ENCODE measurements at regions not wholly inside any gene's neighbourhood (a gene's known extent, or its start where the extent isn't known, plus 50 kb on each side); places are given as distances from the start of the nearest gene placed in this dataset.
A peak's percentile ranks its signal among the peaks of the same experiment; 100 is the strongest.

DNA sequence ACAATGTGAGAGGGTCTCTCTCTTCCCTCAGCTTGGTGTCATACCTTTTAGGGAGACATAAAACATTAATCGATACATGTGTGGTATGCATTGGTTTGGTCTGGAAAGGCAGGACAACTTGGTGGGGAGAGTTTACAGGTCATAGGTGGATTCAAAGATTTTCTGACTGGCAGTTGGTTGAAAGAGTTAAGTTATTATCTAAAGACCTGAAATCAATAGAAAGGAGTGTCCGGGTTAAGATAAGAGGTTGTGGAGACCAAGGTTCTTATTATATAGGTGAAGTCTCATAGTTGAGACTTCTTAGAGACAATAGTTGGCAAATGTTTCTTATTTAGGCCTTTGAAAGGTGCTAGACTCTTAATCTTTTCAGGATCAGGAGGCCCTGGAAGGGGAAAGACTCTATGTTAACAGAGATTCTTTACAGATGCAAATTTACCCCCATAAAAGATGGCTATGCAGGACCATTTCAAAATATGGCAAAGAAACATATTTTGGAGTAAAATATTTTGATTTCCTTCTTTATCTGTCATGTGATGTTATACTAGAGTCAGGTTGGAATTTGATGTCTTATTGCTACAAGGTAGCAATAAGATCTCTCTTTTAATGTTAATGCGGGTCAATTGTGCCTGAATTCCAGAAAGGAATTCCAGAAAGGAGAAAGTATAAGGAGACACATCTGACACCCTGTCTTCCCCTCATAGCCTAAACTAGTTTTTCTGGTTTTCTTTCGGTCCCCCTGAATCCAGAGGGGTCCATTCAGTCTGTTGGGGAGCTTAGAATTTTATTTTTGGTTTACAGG lies 59.2 kb upstream of the RCBTB2 start:
- Mint-ChIP-seq H3K9me3 (no peaks in the 10 kb centered on the region), H3K4me1 (ENCODE audit: unreplicated experiment) (peaks cover 38% of the 10 kb centered on the region), H3K27me3 (no peaks in the 10 kb centered on the region), H3K27ac (peak overlapping the region; percentile 10), H3K36me3 (no peaks in the 10 kb centered on the region), H3K4me3 (no peak overlapping the region)
- TF ChIP-seq, protein P1, sequence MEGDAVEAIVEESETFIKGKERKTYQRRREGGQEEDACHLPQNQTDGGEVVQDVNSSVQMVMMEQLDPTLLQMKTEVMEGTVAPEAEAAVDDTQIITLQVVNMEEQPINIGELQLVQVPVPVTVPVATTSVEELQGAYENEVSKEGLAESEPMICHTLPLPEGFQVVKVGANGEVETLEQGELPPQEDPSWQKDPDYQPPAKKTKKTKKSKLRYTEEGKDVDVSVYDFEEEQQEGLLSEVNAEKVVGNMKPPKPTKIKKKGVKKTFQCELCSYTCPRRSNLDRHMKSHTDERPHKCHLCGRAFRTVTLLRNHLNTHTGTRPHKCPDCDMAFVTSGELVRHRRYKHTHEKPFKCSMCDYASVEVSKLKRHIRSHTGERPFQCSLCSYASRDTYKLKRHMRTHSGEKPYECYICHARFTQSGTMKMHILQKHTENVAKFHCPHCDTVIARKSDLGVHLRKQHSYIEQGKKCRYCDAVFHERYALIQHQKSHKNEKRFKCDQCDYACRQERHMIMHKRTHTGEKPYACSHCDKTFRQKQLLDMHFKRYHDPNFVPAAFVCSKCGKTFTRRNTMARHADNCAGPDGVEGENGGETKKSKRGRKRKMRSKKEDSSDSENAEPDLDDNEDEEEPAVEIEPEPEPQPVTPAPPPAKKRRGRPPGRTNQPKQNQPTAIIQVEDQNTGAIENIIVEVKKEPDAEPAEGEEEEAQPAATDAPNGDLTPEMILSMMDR (conservative IDR thresholded peaks at IDR 0.05), result no peak
- DNase-seq (ENCODE audit: extremely low spot score, unreplicated experiment), result no peak

DNA sequence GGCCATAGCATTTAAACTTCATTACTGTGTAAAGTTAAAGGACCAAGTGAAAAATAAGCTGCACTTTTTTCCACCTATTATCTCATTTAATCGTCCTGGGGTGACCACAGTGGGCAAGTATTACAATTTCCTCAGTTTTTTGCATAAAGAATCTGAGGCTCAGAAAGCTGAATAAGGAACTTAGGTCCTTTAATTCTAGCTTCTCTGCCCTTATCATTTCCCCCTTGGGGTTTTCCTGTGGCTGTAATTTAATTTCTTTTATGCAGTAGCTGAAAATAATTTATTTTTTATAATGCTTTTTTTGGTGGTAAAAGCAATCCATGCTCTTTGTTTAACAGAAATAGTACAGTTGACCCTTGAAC lies 59.8 kb upstream of the RCBTB2 start:
- Mint-ChIP-seq H3K27me3 (no peaks in the 10 kb centered on the region), H3K27ac (no peak overlapping the region), H3K36me3 (no peaks in the 10 kb centered on the region), H3K4me1 (ENCODE audit: unreplicated experiment) (peaks cover 38% of the 10 kb centered on the region), H3K4me3 (no peak overlapping the region), H3K9me3 (no peaks in the 10 kb centered on the region)
- TF ChIP-seq, protein P1 (conservative IDR thresholded peaks at IDR 0.05), result no peak
- no peak for DNase-seq (ENCODE audit: extremely low spot score, unreplicated experiment)

DNA sequence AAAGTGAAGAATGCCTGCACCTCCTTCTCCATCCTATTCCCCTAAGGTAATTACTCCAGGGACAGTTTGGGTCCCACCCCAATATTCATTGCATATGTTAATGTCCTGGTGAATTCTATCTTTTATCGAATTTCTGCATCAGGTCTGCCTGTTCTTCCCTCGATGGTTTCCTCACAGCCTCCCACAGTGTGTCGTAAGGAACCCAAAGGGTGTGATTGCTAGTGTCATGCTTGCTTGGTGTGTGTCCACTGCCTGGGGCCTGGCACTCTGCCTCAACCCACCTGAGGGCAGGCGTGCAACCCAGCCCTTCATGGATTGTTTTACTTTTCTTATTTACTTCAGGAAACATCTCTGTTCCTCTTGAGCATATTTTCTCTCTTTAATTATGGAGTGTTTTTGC lies 60.2 kb upstream of the CYSLTR2 start:
- no peaks in the 10 kb centered on the region for H3K36me3 Mint-ChIP-seq
- H3K27me3 Mint-ChIP-seq, result no peaks in the 10 kb centered on the region
- H3K9me3 Mint-ChIP-seq, result no peaks in the 10 kb centered on the region
- H3K4me3 Mint-ChIP-seq, result no peak overlapping the region
- H3K4me1 Mint-ChIP-seq (ENCODE audit: unreplicated experiment), result peaks cover 38% of the 10 kb centered on the region
- TF ChIP-seq, protein P1 (conservative IDR thresholded peaks at IDR 0.05), result no peak
- DNase-seq (ENCODE audit: extremely low spot score, unreplicated experiment), result no peak
- no peak overlapping the region for H3K27ac Mint-ChIP-seq

DNA sequence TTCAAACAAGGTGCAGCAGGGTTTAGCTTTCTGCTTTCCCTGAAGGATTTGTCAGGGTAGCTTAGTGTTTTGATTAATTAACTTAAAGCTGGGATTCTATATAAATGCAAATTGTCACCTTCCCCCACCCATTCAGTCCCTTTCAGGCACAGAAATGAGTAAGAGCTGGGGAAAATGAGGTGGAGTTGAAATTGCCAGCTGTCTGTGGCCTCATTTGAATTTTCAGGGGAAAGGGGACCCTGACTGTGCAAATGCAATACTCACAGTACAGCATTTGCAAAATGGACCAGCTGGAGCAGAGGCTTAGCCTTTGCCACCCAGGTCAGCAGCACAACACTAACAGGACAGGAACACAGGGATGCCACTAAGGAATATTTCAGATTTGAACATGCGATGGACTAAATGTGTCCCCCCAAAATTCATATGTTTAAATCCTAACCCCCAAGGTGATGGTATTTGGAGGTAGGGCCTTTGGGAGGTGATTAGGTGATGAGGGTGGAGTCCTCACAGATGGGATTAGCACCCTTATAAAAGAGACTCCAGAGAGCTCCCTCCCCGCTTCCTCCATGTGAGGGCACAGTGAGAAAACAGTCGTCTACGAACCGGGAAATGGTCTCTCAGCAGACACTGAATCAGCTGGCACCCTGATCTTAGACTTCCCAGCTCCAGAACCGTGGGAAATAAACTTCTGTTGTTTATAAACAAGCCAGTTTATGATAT lies 59.5 kb upstream of the CYSLTR2 start:
- TF ChIP-seq, protein P1 (conservative IDR thresholded peaks at IDR 0.05), result no peak
- no peaks in the 10 kb centered on the region for H3K27me3 Mint-ChIP-seq
- peaks cover 38% of the 10 kb centered on the region for H3K4me1 Mint-ChIP-seq (ENCODE audit: unreplicated experiment)
- no peak overlapping the region for H3K27ac Mint-ChIP-seq
- no peak for DNase-seq (ENCODE audit: extremely low spot score, unreplicated experiment)
- H3K36me3 Mint-ChIP-seq, result no peaks in the 10 kb centered on the region
- H3K9me3 Mint-ChIP-seq, result no peaks in the 10 kb centered on the region
- no peak overlapping the region for H3K4me3 Mint-ChIP-seq

DNA sequence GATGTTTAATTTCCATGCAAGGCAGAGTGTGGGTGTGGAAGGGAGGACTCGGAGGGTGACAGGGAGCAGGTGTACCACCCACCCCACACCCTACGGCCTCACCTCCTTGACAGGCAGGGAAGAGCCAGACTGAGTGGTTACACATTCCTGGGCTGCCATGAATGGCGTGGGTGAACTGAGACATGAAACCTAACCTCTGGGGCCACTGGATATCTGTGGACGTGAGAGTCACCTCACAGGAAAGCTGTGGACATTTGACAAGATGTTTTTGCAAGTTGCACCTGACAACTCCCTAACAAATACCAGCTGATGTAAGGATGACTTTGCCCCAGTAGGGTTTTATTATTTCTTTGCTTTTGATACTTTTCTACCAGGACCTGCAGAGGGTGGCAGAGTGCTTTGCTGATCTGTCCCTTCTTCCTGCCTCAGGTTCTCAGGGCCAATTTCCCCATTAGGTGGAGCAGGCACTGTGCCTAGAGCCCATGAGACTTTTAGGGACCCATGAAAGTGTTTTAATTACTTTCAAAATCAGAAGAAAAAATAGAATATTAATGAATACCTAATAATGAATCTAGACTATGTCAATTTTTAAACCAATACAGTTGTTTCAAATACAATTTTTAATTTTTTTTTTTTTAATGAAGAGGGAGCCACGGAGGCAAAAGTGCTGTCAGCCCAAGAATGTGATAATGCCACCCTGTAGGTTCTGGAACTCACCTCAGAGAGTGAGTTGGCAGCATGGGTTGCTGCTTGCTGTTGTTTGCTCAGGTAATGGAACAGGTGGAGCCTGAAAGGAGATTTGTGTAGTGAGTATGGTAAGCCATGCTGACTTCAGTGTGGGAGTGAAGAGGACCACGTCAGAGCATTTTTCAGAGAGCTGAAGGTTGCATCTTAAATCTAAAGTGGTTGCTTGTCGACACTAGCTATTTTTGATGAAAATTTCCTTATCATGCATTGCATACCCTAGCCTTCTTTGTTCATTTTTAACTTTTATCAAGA lies 58.0 kb upstream of the CYSLTR2 start:
- peaks cover 31% of the 10 kb centered on the region for H3K4me1 Mint-ChIP-seq (ENCODE audit: unreplicated experiment)
- H3K27me3 Mint-ChIP-seq, result no peaks in the 10 kb centered on the region
- H3K4me3 Mint-ChIP-seq, result no peak overlapping the region
- no peaks in the 10 kb centered on the region for H3K9me3 Mint-ChIP-seq
- DNase-seq (ENCODE audit: extremely low spot score, unreplicated experiment), result no peak
- no peaks in the 10 kb centered on the region for H3K36me3 Mint-ChIP-seq
- TF ChIP-seq, protein P1 (conservative IDR thresholded peaks at IDR 0.05), result peak; percentile 67
- peak overlapping the region; percentile 40 for H3K27ac Mint-ChIP-seq

All from type B pancreatic cell (in vitro differentiated cells).